Uterus (tissue), 2 donors: ENCODE measurements at regions not wholly inside any gene's neighbourhood (a gene's known extent, or its start where the extent isn't known, plus 50 kb on each side); places are given as distances from the start of the nearest gene placed in this dataset.

Experiments
- POLR2A ChIP-seq, 2 donors: fragments of 450-650 bp; IDR thresholded peaks; one replicate each; pipeline ENCODE4 v1.6.1; 2016; ENCODE audit warnings: antibody characterized with exemption in 2 of 2, mild to moderate bottlenecking in 1 of 2, moderate library complexity in 1 of 2
- TF ChIP-seq, protein P1 (sequence below), 4 experiments: fragments of 200-600 bp in 2 of 4; fragments of 450-650 bp in 2 of 4; sonication (generic) in 2 of 4; IDR thresholded peaks; one replicate each; pipeline ENCODE4 v1.5.1; 2016 to 2019; ENCODE audit warnings: antibody characterized with exemption in 4 of 4, mild to moderate bottlenecking in 2 of 4, moderate library complexity in 1 of 4

DNA sequence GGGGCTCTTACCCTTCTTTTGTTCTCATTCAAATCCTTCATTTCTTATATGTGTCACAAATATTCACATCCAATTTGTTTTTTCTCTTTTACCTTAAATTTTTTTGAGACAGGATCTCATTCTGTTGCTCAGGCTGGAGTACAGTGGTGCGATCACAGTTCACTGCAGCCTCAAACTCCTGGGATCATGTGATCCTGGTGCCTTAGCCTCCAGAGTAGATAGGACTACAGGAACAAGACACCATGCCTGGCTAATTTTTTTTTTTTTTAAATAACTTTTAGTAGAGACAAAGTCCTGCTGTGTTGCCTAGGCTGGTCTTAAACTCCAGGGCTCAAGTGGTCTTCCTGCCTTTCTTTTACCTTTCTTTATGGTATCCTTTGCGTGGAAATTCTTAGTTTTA, 66.5 kb downstream of the POLR2M start:
- TF ChIP-seq, protein P1, sequence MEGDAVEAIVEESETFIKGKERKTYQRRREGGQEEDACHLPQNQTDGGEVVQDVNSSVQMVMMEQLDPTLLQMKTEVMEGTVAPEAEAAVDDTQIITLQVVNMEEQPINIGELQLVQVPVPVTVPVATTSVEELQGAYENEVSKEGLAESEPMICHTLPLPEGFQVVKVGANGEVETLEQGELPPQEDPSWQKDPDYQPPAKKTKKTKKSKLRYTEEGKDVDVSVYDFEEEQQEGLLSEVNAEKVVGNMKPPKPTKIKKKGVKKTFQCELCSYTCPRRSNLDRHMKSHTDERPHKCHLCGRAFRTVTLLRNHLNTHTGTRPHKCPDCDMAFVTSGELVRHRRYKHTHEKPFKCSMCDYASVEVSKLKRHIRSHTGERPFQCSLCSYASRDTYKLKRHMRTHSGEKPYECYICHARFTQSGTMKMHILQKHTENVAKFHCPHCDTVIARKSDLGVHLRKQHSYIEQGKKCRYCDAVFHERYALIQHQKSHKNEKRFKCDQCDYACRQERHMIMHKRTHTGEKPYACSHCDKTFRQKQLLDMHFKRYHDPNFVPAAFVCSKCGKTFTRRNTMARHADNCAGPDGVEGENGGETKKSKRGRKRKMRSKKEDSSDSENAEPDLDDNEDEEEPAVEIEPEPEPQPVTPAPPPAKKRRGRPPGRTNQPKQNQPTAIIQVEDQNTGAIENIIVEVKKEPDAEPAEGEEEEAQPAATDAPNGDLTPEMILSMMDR (IDR thresholded peaks at IDR 0.05): no peak
- no peak for TF ChIP-seq POLR2A (IDR thresholded peaks at IDR 0.05)
